GM12873 (cell line): ENCODE measurements at regions not wholly inside any gene's neighbourhood (a gene's known extent, or its start where the extent isn't known, plus 50 kb on each side); places are given as distances from the start of the nearest gene placed in this dataset.

Experiments
- TF ChIP-seq, protein P1 (sequence below): IDR thresholded peaks from 2 replicates; pipeline ENCODE4 v1.5.1; 2012; ENCODE audit warnings: low read depth, mild to moderate bottlenecking, moderate library complexity, low read length, control low read depth; ENCODE audit not compliant: insufficient read depth; ENCODE audit errors: missing control alignments

- TF ChIP-seq, protein P1, sequence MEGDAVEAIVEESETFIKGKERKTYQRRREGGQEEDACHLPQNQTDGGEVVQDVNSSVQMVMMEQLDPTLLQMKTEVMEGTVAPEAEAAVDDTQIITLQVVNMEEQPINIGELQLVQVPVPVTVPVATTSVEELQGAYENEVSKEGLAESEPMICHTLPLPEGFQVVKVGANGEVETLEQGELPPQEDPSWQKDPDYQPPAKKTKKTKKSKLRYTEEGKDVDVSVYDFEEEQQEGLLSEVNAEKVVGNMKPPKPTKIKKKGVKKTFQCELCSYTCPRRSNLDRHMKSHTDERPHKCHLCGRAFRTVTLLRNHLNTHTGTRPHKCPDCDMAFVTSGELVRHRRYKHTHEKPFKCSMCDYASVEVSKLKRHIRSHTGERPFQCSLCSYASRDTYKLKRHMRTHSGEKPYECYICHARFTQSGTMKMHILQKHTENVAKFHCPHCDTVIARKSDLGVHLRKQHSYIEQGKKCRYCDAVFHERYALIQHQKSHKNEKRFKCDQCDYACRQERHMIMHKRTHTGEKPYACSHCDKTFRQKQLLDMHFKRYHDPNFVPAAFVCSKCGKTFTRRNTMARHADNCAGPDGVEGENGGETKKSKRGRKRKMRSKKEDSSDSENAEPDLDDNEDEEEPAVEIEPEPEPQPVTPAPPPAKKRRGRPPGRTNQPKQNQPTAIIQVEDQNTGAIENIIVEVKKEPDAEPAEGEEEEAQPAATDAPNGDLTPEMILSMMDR = no peak
Measured at GRCh38 chrX:39915596-39915995, 182.2 kb downstream of the BCOR start.

DNA sequence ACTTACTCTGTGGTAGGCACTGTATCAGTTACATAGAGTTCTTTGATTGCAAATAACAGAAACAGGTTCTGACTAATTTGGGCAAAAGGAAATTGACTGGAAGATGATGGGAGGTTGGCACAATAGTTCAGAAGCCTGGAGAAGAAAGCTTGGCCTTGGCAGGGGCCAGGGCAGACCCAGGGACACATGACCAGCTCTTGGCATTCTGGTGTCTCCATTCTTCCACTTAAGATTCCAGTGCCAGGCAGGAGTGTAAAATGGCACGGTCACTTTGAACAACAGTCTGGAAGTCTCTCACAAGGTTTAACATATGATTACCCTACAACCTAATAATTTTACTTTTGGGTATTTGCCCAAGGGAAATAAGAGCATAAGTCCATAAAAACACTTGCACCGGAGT, 175.9 kb downstream of the BCOR start:
- TF ChIP-seq, protein P1 = no peak

DNA sequence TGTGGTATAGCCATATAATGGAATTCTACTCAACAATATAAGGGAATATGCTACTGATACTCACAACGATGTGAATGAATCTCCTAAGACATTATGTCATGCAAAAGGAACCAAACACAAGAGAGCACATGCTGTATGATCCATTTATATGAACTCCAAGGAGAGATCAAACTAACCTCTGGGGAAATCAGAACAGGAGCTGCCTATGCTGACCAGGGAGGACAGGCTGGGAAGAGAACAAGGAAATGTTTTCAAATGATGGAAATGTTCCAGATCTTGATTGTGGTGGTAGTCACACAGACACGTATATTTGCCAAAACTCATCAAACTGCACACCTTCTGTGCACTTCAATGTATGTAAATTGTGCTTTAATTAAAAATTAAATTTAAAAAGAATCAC, 175.3 kb downstream of the BCOR start:
- TF ChIP-seq, protein P1 = no peak

DNA sequence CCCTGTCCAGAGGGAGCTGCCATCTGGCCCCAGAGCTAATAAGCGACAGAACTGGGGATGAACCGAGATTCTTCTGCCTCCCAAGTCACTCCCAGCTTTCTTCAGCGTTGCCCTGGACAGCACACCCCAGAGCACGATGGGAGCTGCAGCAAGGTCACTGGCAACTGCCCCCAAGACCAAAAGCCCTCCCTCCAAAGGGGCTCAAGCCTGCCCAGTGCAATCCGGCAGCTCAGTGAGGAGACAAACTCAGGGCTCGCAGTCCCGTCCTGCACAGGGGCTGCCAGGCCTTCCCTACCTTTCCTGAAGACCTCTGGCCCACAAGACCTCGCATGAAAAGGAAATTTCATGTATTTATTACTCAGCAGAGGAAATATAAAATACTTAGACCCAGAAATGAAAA, 174.8 kb downstream of the BCOR start:
- TF ChIP-seq, protein P1 = no peak

GRCh38 chrX:39927380-39927779, 170.4 kb downstream of the BCOR start:
- TF ChIP-seq, protein P1 = no peak

DNA sequence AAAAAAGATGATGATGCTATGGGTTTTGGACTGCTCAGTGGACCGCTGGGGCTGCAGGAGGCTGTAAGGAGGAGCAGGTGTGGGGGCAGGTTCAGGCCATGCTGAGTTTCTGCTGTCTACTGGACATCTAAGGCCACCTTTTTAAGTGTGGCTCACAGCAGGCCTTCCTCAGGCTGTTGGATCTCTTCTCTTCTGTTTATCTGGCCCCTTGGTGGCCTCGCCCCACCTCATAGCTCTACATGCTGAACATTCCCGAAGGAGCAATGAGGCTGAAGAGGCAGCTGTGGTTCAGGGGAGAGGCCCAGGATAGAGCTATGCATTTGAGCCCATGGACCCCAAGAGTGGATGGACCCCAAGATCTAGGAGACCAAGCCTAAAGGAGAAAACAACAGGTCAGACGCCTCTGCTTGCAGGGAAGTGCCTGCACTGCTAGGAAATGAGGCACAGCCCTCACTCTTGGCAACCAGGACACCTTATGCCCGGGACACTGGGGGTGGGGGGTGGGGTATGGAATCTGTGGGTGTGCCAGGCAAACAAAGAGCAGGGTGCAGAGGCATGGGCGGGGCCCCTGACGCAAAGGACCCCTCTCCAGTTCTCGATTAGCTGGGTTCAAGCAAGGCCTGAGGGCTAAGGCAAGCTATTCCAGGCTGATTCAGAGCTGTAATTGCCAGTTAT, 168.9 kb downstream of the BCOR start:
- TF ChIP-seq, protein P1 = no peak

DNA sequence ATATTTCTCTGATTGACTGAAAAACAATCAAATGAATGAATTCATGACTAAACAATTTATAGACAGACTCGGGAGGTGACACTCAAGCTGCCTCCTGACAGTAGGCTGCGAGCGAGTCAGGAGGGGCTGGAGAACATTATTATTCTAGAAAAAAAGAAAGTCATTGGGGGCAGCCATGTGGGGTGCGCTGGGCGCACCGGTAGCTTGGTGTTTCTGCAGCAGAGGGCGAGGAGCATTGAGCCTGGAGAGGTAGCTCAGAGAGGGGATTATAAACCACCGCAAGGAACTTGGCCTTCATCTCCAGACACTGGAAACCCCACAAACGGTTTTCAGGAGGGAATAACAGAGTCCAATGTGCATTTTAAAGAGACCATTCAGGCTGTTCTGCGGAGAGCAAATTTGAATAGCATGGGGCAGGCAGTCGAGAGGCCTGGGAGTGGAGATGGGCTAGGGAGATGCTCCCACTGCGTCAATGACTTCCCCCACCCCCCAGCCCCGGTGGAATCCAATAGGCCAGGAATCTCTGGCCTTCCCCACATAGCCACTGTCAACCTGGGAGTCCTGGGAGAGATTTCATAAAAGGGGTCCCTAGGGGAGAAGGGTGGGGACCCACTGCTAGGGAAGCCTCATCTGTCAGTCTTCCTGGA, 168.3 kb downstream of the BCOR start:
- TF ChIP-seq, protein P1 = no peak
